Gastrocnemius medialis (tissue), 4 donors: ENCODE measurements at regions not wholly inside any gene's neighbourhood (a gene's known extent, or its start where the extent isn't known, plus 50 kb on each side); places are given as distances from the start of the nearest gene placed in this dataset.

ENCODE experiments used
- POLR2A ChIP-seq, 2 donors: fragments of 450-650 bp; IDR thresholded peaks; one replicate each; pipeline ENCODE4 v1.6.1; 2017; ENCODE audit warnings: antibody characterized with exemption in 2 of 2, mild to moderate bottlenecking in 2 of 2, moderate library complexity in 2 of 2
- TF ChIP-seq, protein P1 (sequence below), 5 experiments: fragments of 450-650 bp in 3 of 5; fragments of 200-600 bp in 2 of 5; sonication (generic) in 2 of 5; IDR thresholded peaks in 4 of 5; conservative IDR thresholded peaks in 1 of 5; 1 replicate in 4 of 5; 2 replicates in 1 of 5; pipeline ENCODE4 v1.5.1; 2016 to 2019; ENCODE audit warnings: antibody characterized with exemption in 5 of 5, mild to moderate bottlenecking in 3 of 5, moderate library complexity in 3 of 5

DNA sequence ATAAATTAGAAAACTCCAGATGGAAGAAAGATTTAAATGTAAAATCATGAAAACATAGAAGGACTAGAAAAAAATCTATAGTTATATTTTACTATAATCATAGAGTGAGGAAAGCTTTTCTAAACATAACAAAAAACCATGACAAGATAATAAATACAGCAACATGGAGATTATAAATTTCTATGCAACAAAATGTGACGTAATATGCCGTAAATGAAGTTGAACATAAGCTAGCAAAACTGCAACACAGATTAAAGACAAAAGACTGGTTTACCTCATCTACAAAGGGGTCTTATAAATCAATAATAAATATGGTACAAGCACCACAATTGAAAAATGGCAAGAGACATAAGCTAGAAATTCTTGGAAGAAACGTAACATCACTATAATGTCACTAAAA lies 140.4 kb downstream of the C4orf33 start:
- no peak for TF ChIP-seq POLR2A (IDR thresholded peaks at IDR 0.05)
- TF ChIP-seq, protein P1, sequence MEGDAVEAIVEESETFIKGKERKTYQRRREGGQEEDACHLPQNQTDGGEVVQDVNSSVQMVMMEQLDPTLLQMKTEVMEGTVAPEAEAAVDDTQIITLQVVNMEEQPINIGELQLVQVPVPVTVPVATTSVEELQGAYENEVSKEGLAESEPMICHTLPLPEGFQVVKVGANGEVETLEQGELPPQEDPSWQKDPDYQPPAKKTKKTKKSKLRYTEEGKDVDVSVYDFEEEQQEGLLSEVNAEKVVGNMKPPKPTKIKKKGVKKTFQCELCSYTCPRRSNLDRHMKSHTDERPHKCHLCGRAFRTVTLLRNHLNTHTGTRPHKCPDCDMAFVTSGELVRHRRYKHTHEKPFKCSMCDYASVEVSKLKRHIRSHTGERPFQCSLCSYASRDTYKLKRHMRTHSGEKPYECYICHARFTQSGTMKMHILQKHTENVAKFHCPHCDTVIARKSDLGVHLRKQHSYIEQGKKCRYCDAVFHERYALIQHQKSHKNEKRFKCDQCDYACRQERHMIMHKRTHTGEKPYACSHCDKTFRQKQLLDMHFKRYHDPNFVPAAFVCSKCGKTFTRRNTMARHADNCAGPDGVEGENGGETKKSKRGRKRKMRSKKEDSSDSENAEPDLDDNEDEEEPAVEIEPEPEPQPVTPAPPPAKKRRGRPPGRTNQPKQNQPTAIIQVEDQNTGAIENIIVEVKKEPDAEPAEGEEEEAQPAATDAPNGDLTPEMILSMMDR (IDR thresholded peaks at IDR 0.05 in 4 of 5, conservative IDR thresholded peaks at IDR 0.05 in 1 of 5) = no peak
